NCI-H1092 treated with DMSO at 0.1 percent for 48 hours (cell line): ENCODE measurements at regions not wholly inside any gene's neighbourhood (a gene's known extent, or its start where the extent isn't known, plus 50 kb on each side); places are given as distances from the start of the nearest gene placed in this dataset.

ENCODE experiments used
- DNase-seq: peaks from one replicate; lab custom pipeline; 2025; lab: John Stamatoyannopoulos, UW

- DNase-seq: no peak
Observed at GRCh38 chr5:12354686-12355085, 450.4 kb upstream of the CTNND2 start.

DNA sequence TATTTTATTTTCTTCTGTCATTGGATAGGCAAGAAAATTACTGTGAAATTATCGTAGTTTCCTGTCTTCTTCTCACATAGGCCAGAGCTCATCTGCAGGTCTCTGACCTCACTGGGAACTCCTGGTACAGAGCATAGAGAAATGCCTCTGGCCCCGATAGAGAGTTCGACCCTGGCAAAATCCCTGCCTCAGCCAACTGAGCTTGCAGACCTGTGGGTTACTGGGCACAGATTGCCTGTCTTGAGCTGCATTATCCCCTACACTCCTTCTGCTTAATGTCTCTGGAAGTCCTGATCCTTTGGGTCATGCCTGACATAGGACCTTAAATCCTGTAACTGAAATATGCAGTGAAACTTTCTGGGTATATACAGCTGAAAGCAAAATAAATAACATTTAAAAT is 439.3 kb upstream of the CTNND2 start:
- DNase-seq: no peak

GRCh38 chr5:12335938-12336337 is 431.7 kb upstream of the CTNND2 start:
- no peak for DNase-seq

- no peak for DNase-seq
Observed at GRCh38 chr5:12332480-12332879, 428.2 kb upstream of the CTNND2 start.

DNA sequence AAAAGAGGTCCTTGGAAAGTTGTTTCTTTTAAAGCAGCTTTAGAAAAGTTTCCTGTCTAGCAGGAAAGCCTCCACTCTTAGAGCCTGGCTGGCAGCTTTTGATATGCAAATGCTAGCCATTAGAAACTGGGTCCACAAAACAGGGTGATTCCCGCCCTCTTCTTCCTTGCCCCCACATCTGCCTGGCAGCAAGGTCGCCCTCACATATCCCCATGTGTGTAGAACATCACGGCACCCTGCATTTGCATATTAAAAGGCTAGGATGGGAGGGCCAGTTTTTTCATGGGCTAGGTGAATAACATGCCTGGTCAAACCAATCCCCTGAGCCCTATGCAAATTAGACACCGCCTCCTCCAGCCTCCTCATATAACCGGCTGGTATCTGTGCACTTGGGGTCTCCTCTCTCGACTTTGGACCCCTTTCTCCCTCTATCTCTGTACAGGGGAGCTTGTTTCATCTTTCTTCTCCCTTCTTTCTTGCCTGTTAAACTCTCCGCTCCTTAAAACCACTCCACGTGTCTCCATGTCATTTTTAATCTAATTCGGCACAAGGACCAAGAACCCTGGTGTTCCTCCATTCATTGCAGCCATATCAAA is 426.8 kb upstream of the CTNND2 start:
- no peak for DNase-seq

- no peak for DNase-seq
Observed at GRCh38 chr5:12330381-12330780, 426.1 kb upstream of the CTNND2 start.

GRCh38 chr5:12323637-12324229 is 419.5 kb upstream of the CTNND2 start:
- DNase-seq: no peak

DNA sequence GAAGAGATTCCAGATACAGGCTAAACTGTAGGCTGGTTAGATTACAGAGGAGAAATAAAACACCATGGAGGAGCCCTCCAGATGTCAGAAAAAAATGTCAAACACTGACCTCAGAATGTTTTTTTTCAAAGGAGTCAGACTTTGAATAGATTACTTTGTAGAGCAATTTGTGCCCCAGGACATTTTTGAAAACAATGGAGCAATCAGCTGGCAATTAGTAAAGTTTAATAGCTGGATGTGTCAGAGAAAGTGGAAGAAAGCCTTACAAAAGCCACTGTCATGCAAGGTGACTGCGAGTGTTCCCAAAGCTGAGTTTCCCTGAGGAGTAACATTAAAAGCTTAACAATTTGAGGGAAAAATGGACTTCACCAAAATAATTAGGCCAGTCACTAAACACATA is 417.8 kb upstream of the CTNND2 start:
- DNase-seq: no peak

DNA sequence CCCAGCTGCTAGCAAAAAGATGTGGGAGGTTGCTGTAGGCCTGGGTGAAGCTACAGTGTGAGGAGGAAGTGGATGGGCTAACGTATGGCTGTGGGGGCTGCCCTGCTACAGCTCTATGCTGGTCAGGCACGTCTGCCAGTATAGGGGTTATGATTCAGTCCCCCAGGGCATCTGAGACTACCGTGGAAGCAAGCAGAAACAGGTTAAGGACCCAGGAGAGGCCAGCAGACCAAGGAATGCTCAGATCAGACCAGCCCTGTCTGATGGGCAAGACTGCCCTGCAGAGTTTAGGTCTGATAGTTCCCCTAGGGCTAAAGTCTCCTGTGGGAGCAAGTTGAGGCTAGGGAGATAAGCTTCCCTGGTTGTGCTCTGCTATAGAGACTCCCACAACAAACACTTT is 416.1 kb upstream of the CTNND2 start:
- DNase-seq: no peak

- no peak for DNase-seq
Observed at GRCh38 chr5:12316812-12317211, 412.6 kb upstream of the CTNND2 start.

GRCh38 chr5:12315461-12315860 is 411.2 kb upstream of the CTNND2 start:
- no peak for DNase-seq

GRCh38 chr5:12313602-12314001 is 409.4 kb upstream of the CTNND2 start:
- DNase-seq: no peak

DNA sequence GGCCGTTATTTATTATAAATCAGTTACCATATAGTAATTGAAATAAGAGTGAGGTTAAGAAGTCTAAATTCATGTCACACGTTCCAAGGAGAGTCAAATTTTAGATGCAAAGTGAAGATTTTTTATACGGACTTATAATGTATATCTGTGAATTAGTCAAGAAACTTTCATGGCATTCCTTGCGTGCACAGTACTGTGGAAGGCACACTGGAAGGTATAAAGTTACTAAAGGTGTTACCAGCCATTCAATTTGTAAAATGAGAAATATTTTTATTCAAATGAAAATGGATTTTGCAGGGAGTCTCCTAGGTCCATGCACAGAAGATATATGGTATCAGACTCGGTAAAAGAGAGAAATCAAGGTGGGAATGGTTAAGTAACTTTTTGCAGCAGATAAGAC is 408.1 kb upstream of the CTNND2 start:
- DNase-seq: no peak

- DNase-seq: no peak
Observed at GRCh38 chr5:12294151-12294550, 389.9 kb upstream of the CTNND2 start.

DNA sequence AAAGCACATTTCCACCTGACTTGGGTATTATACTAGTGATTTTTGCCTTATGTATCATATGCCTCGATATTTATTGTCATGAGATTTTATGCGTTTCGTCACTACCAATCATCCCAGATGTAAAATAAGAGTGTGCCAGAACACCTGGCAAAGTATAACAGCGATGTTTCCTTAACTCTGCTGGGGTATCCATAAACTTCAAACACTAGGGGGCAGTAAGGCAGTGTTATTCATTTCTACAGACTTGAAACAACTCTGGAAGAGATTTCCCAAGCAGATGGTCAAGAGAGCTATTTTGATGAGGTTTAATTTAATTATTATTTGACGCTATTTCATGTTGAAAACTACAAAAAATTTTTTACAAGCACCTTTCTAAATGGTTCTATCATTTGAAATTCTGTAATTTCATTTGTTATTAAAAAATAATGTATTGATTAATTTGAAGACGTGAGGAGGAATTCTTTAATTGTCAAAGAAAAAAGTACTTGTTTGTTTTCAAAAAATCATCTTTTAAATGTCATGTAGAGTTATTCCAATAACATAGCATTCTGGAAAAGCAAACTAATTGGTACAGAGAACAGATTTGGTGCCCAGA is 388.5 kb upstream of the CTNND2 start:
- DNase-seq: no peak

DNA sequence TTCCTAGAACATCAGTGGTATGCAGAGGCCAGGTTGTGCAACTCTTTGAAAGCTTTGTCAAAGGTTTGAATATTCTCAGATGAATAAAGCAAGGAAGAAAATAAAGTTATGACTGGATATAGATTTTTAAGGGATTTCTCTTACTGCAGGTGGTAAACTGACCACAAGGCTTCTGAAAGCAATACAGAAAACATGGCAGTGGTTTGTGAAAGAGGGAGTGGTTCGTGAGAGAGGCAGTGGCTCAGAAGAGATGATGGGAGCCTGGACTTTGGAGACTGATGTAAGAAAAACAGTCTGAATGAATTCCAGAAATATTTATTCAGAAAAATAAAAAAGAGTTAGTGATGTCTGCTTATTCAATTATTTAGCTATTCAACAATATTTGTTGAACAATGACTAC is 380.4 kb upstream of the CTNND2 start:
- no peak for DNase-seq

DNA sequence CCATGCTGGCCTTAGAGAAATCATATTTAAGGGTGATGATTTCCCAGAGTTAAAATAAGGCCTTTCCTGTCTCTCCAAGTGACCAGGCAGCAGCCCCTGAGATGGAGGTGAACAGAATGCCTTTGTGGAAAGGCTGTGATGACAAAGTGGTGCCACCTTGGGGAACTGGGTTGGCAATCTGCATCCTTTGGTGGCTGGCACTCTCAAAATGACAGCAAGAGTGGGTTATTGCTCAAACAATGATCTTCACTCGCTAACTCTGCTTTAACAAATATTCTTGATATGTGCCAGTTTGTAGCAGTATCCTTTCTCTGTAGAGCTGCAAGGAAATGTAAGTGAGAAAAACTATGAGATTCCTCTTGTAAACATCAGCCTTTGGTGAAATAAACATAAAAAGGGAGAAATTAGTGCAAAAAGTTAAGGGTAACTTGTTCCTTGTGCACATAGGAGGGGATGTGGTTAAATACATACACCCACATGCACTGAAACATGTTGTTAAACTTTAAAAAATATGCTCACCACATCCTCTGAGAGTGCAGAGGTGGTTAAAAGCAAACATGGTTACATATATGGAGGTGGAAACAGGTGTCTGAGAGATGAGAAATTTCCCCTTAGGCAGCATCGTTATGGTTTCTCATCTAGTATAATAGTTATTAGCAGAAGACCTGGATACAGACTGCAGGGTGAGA is 373.4 kb upstream of the CTNND2 start:
- no peak for DNase-seq

DNA sequence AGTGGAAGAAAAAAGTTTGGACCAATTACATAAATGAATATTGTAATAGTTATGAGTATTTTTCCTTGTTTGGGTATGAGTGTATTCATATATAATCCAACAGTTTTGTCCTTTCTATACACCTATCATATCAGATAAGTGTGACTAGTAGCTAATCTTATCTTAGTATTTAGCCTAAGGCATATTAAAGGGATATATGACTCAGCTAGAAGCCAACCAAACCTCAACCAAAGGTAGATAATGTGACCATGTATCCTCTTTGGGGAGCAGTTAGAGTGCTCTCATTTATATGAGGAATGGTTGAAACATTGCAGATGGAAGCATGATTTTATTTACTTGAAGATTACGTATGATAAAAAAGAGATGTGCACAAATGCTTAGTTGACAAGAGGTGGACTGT is 370.0 kb upstream of the CTNND2 start:
- DNase-seq: no peak

GRCh38 chr5:12272389-12272788 is 368.1 kb upstream of the CTNND2 start:
- DNase-seq: no peak

DNA sequence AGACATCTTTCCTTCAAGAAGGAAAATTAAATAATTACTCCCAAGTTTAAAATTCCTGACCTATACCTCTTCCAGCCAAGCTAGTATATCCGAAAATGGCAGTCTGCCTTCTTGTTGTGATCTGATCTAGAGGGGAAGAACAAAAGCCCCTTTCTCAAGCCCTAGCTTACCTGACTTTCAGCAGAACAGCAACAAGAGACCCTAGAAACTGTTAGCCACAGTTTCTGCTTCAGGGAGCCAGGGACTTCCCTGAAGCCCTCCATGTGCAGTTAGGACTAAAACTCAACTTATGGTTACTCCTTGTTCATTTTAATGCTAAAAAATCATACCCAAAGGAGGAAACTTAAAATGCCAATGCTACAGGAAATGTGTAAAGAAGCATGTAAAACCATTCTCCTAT is 366.7 kb upstream of the CTNND2 start:
- DNase-seq: no peak

DNA sequence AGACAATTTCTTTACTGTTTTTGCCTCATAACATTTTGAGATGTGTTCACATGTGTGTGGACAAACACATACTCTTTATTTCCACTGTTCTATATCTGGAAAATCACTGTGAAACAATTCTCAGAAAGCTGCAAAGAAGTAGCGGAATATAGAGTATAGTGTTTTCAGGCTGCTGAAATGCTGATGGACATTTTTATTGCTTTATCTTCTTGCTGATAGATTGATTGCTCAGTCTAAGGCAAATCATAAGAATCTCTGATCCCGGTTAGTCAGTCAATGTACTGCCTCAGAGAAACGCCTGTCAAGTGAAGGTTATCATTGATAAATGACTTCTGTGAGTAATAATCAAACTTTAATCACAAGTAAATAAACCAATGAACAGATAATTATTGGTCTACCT is 364.9 kb upstream of the CTNND2 start:
- DNase-seq: no peak

DNA sequence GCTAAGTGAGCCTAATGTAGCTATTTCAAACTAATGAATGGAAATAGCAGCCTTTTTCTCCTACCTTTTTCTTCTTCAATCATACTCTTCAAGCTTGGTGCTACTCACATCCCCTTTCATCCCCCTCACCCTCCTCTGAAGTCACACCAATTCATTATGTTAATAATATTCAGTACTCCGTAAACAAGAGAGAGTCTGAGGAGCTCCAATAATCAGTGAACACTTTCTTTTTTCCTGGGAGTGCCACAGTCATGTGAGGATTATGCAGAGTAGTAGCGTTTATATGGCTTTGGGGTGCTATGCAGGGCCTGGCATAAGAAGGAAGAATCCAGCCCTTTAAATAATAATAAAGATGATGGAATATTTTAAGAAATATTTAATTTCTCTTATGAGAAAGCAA is 354.3 kb upstream of the CTNND2 start:
- no peak for DNase-seq

DNA sequence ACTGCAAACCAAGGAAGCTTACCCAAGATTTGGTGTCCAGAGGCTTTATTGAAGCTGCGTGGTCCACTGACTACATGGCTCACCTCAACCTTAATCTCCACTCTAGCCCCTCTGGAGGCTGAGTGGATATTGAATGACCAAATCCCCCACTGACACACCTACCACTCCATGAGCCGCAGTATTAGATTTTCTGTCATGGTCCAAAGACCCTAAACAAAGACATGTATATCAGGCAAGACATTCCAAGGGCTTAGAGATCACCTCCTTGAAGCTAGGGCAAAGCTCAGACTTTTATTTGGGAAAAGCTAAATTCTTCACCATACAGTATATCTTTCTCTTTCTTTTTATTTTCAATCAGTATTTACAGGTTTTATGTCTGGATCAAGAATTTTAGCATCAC is 346.2 kb upstream of the CTNND2 start:
- DNase-seq: no peak
